H1 (cell line): ENCODE measurements at regions not wholly inside any gene's neighbourhood (a gene's known extent, or its start where the extent isn't known, plus 50 kb on each side); places are given as distances from the start of the nearest gene placed in this dataset.

ENCODE experiments used
- CTCF ChIA-PET: fragments of 300-600 bp; sonication (Branson Sonifier 250); formaldehyde crosslinking; loops from one replicate; lab custom pipeline; 2021; ENCODE audit not compliant: partially characterized antibody; lab: Charles Lee
- POLR2A ChIA-PET: fragments of 300-600 bp; sonication (Branson Sonifier 250); formaldehyde crosslinking; loops from one replicate; lab custom pipeline; 2021; ENCODE audit warnings: inconsistent platforms; ENCODE audit not compliant: partially characterized antibody; lab: Charles Lee
- DNase-seq, 2 experiments: peaks; one replicate each; pipeline versions ENCODE4 v3.0.0 to v3.0.0-alpha.2; 2010 to 2022; ENCODE audit warnings: low spot score in 2 of 2, low read depth in 1 of 2, mixed read lengths in 1 of 2
- FAIRE-seq: peaks from 2 replicates; lab custom pipeline; 2011; peaks lifted over from hg19 to GRCh38; lab: Jason Lieb, UNC
- H2AFZ ChIP-seq: 2 replicates; pipeline ENCODE4 v1.8.1; 2012; ENCODE audit warnings: low read length, inconsistent platforms
- H2AK5ac ChIP-seq: 2 replicates; pipeline ENCODE4 v1.6.1; 2013; ENCODE audit warnings: low read depth, low read length
- H2BK120ac ChIP-seq: replicated peaks from 2 replicates; pipeline ENCODE3; 2013; ENCODE audit warnings: low read depth, low read length, inconsistent platforms
- H2BK12ac ChIP-seq: 2 replicates; pipeline ENCODE4 v1.6.1; 2013; ENCODE audit warnings: low read depth, low read length
- H2BK15ac ChIP-seq: 2 replicates; pipeline ENCODE4 v1.6.1; 2013; ENCODE audit warnings: low read length
- H2BK20ac ChIP-seq: 2 replicates; pipeline ENCODE4 v1.6.1; 2013; ENCODE audit warnings: low read length
- H2BK5ac ChIP-seq: 2 replicates; pipeline ENCODE4 v1.6.1; 2013; ENCODE audit warnings: low read depth, low read length
- H3K14ac ChIP-seq: 2 replicates; pipeline ENCODE4 v1.6.1; 2013; ENCODE audit warnings: inconsistent platforms; ENCODE audit not compliant: insufficient read length
- H3K18ac ChIP-seq: 2 replicates; pipeline ENCODE4 v1.6.1; 2013; ENCODE audit warnings: low read length; ENCODE audit errors: extremely low read depth
- H3K23ac ChIP-seq: 2 replicates; pipeline ENCODE4 v1.6.1; 2013; ENCODE audit warnings: inconsistent platforms; ENCODE audit not compliant: insufficient read length
- H3K23me2 ChIP-seq: 2 replicates; pipeline ENCODE4 v1.6.1; 2013; ENCODE audit warnings: low read depth, low read length
- H3K27ac ChIP-seq: 2 replicates; pipeline ENCODE4 v1.6.1; 2011; ENCODE audit warnings: low read depth, low read length, inconsistent platforms
- H3K27me3 ChIP-seq, 4 experiments: replicated peaks in 1 of 4; 1 replicate in 1 of 4; 2 replicates in 3 of 4; pipeline versions ENCODE4 v1.6.1 to v1.8.1; 2011 to 2013; ENCODE audit warnings: low read length in 3 of 4, mild to moderate bottlenecking in 3 of 4, inconsistent platforms in 2 of 4, mixed read lengths in 2 of 4, moderate library complexity in 1 of 4; ENCODE audit not compliant: control insufficient read depth in 3 of 4, insufficient read depth in 3 of 4; ENCODE audit errors: extremely low read depth in 1 of 4
- H3K36me3 ChIP-seq, 4 experiments: 2 replicates each; pipeline versions ENCODE4 v1.6.1 to v1.8.1; 2011 to 2013; ENCODE audit warnings: mild to moderate bottlenecking in 4 of 4, low read length in 3 of 4, moderate library complexity in 2 of 4, control low read depth in 1 of 4, inconsistent platforms in 1 of 4; ENCODE audit not compliant: insufficient read depth in 4 of 4, control insufficient read depth in 2 of 4
- H3K4ac ChIP-seq: replicated peaks from 2 replicates; pipeline ENCODE3; 2013; ENCODE audit warnings: low read length, low read depth, mixed read lengths, inconsistent platforms; ENCODE audit not compliant: insufficient read length
- H3K4me1 ChIP-seq, 4 experiments: replicated peaks in 1 of 4; 1 replicate in 1 of 4; 2 replicates in 3 of 4; pipeline versions ENCODE4 v1.6.1 to v1.8.1; 2011 to 2013; ENCODE audit warnings: low read length in 3 of 4, inconsistent platforms in 2 of 4, mixed read lengths in 1 of 4; ENCODE audit not compliant: insufficient read depth in 4 of 4, control insufficient read depth in 3 of 4
- H3K4me2 ChIP-seq, 2 experiments: 2 replicates each; pipeline versions ENCODE4 v1.6.1 to v1.8.1; 2011 to 2013; ENCODE audit warnings: low read depth in 2 of 2, low read length in 2 of 2, control low read depth in 1 of 2, inconsistent platforms in 1 of 2, mild to moderate bottlenecking in 1 of 2; ENCODE audit not compliant: insufficient read depth in 1 of 2
- H3K4me3 ChIP-seq, 4 experiments: fragments of 200-600, 300-600 bp in 1 of 4; sonication (generic), shearing (Covaris generic), sonication (Bioruptor Twin) in 1 of 4; 2 replicates each; pipeline versions ENCODE4 v1.5.1 to v1.8.1; 2011 to 2016; ENCODE audit warnings: low read length in 4 of 4, low read depth in 3 of 4, control low read depth in 2 of 4, inconsistent platforms in 2 of 4, mild to moderate bottlenecking in 2 of 4, mixed read lengths in 1 of 4, moderate library complexity in 1 of 4; ENCODE audit not compliant: insufficient read depth in 2 of 4; ENCODE audit errors: extremely low read depth in 1 of 4
- H3K56ac ChIP-seq: replicated peaks from 2 replicates; pipeline ENCODE3; 2013; ENCODE audit warnings: low read depth, mild to moderate bottlenecking, mixed read lengths, low read length, inconsistent platforms; ENCODE audit not compliant: insufficient read length
- H3K79me1 ChIP-seq: 2 replicates; pipeline ENCODE4 v1.6.1; 2013; ENCODE audit warnings: low read depth, low read length, control low read depth
- H3K79me2 ChIP-seq, 2 experiments: 2 replicates each; pipeline versions ENCODE4 v1.6.1 to v1.8.1; 2012 to 2013; ENCODE audit warnings: low read length in 2 of 2, mild to moderate bottlenecking in 2 of 2, inconsistent platforms in 1 of 2; ENCODE audit not compliant: insufficient read depth in 2 of 2, control insufficient read depth in 1 of 2
- H3K9ac ChIP-seq, 4 experiments: replicated peaks in 1 of 4; 1 replicate in 1 of 4; 2 replicates in 3 of 4; pipeline versions ENCODE4 v1.6.1 to v1.8.1; 2011 to 2013; ENCODE audit warnings: low read depth in 3 of 4, low read length in 3 of 4, control low read depth in 2 of 4, mild to moderate bottlenecking in 2 of 4, moderate library complexity in 2 of 4, inconsistent platforms in 1 of 4; ENCODE audit errors: extremely low read depth in 1 of 4
- H3K9me3 ChIP-seq, 2 experiments: 2 replicates each; pipeline versions ENCODE4 v1.6.1 to v1.8.1; 2012 to 2013; ENCODE audit warnings: mild to moderate bottlenecking in 2 of 2, moderate library complexity in 2 of 2, control low read depth in 1 of 2, inconsistent platforms in 1 of 2, low read depth in 1 of 2, low read length in 1 of 2, mixed read lengths in 1 of 2; ENCODE audit not compliant: insufficient read depth in 2 of 2
- H4K20me1 ChIP-seq, 2 experiments: replicated peaks in 1 of 2; 2 replicates each; pipeline versions ENCODE3 to v1.8.1; 2011 to 2013; ENCODE audit warnings: inconsistent platforms in 2 of 2, low read length in 2 of 2, mild to moderate bottlenecking in 1 of 2; ENCODE audit not compliant: insufficient read depth in 2 of 2, control insufficient read depth in 1 of 2
- H4K5ac ChIP-seq: 2 replicates; pipeline ENCODE4 v1.6.1; 2013; ENCODE audit warnings: low read length, low read depth, mixed read lengths, inconsistent platforms; ENCODE audit not compliant: insufficient read length
- H4K8ac ChIP-seq: 2 replicates; pipeline ENCODE4 v1.8.0; 2013; ENCODE audit warnings: mild to moderate bottlenecking, moderate library complexity, low read length, inconsistent platforms; ENCODE audit not compliant: insufficient read depth; ENCODE audit errors: extremely low read depth
- H4K91ac ChIP-seq: replicated peaks from 2 replicates; pipeline ENCODE3; 2013; ENCODE audit warnings: low read length, mixed read lengths, inconsistent platforms; ENCODE audit not compliant: insufficient read length
- CHD2 ChIP-seq: IDR thresholded peaks from 2 replicates; pipeline ENCODE4 v1.6.1; 2012; ENCODE audit warnings: low read length, improper control_type of control experiment
- EGR1 ChIP-seq: IDR thresholded peaks from 2 replicates; pipeline ENCODE4 v1.6.1; 2011; ENCODE audit warnings: low read depth, low read length, borderline replicate concordance
- FOSL1 ChIP-seq: IDR thresholded peaks from 2 replicates; pipeline ENCODE4 v1.6.1; 2011; ENCODE audit warnings: mild to moderate bottlenecking, low read depth, low read length, moderate library complexity; ENCODE audit not compliant: insufficient read depth
- JUN ChIP-seq: IDR thresholded peaks from 2 replicates; pipeline ENCODE4 v1.6.1; 2011; ENCODE audit warnings: low read depth, mild to moderate bottlenecking, improper control_type of control experiment, low read length
- KDM5A ChIP-seq: fragments of 200-600 bp; IDR thresholded peaks from 2 replicates; pipeline ENCODE4 v1.7.1; 2012; ENCODE audit warnings: mild to moderate bottlenecking, low read length, inconsistent platforms, mixed read lengths
- PHF8 ChIP-seq: fragments of 200-600 bp; sonication (generic); conservative IDR thresholded peaks from 2 replicates; pipeline ENCODE4 v1.7.1; 2012; ENCODE audit warnings: low read depth, mild to moderate bottlenecking, inconsistent platforms, low read length, moderate library complexity
- POLR2AphosphoS5 ChIP-seq: IDR thresholded peaks from 2 replicates; pipeline ENCODE4 v1.6.1; 2011; ENCODE audit warnings: low read depth, low read length
- RBBP5 ChIP-seq: IDR thresholded peaks from 2 replicates; pipeline ENCODE4 v1.7.1; 2012; ENCODE audit warnings: low read depth, mild to moderate bottlenecking, inconsistent platforms, low read length, moderate library complexity, borderline replicate concordance
- SAP30 ChIP-seq: fragments of 300-600 bp; sonication (generic); IDR thresholded peaks from 2 replicates; pipeline ENCODE4 v1.7.1; 2012; ENCODE audit warnings: low read length, moderate library complexity, mild to moderate bottlenecking, inconsistent platforms; ENCODE audit not compliant: insufficient read depth, insufficient replicate concordance
- SIX5 ChIP-seq: IDR thresholded peaks from 2 replicates; pipeline ENCODE4 v1.6.1; 2011; ENCODE audit warnings: mild to moderate bottlenecking, low read depth, low read length
- SP1 ChIP-seq: IDR thresholded peaks from 2 replicates; pipeline ENCODE4 v1.6.1; 2011; ENCODE audit warnings: low read depth, low read length
- SP2 ChIP-seq: IDR thresholded peaks from 2 replicates; pipeline ENCODE4 v1.6.1; 2012; ENCODE audit warnings: mild to moderate bottlenecking, low read length, inconsistent platforms
- WGBS, 2 experiments: shearing (Covaris generic) in 1 of 2; methylation state at CpG; one replicate each; pipeline versions ENCODE4 v1.1.6 to v1.1.7; 2013 to 2015; ENCODE audit warnings: low lambda C conversion rate in 2 of 2, mixed read lengths in 2 of 2, inconsistent platforms in 1 of 2, low coverage in 1 of 2, missing lambda C conversion rate in 1 of 2; ENCODE audit not compliant: insufficient replicate concordance in 2 of 2, insufficient coverage in 1 of 2, insufficient read length in 1 of 2; ENCODE audit errors: extremely low coverage in 1 of 2, missing lambda C conversion rate in 1 of 2; 5-methylcytosine and 5-hydroxymethylcytosine counted together
- TF ChIP-seq, protein P1 (sequence below), 3 experiments: IDR thresholded peaks; 1 replicate in 2 of 3; 2 replicates in 1 of 3; pipeline versions ENCODE4 v1.5.1 to v1.6.1; 2011; ENCODE audit warnings: low read length in 3 of 3, mild to moderate bottlenecking in 3 of 3, inconsistent platforms in 2 of 3, low read depth in 1 of 3, moderate library complexity in 1 of 3; ENCODE audit not compliant: insufficient read depth in 1 of 3; ENCODE audit errors: control extremely low read depth in 1 of 3

- H2BK120ac ChIP-seq: no peak overlapping the region
- H4K5ac ChIP-seq: no peak overlapping the region
- no peak for DNase-seq
- H3K4me2 ChIP-seq: no peak overlapping the region
- H3K79me1 ChIP-seq: no peaks in the 10 kb centered on the region
- no peak overlapping the region for H2AK5ac ChIP-seq
- no peaks in the 10 kb centered on the region for H3K36me3 ChIP-seq
- POLR2A ChIA-PET: no interaction called here
- H3K9me3 ChIP-seq: no peaks in the 10 kb centered on the region
- WGBS, 2 experiments: 91% methylated on average over 9 of the region's 9 CpGs; no CpG with 5 or more reads in 1 of the 2 experiments
- no peak overlapping the region for H3K4ac ChIP-seq
- no peak for FAIRE-seq
- no peaks in the 10 kb centered on the region for H3K4me1 ChIP-seq
- no peaks in the 10 kb centered on the region for H3K27me3 ChIP-seq
- H2BK5ac ChIP-seq: no peak overlapping the region
- H3K18ac ChIP-seq: no peak overlapping the region
- no peak overlapping the region for H2BK20ac ChIP-seq
- no peak overlapping the region for H2BK12ac ChIP-seq
- CTCF ChIA-PET: interaction anchor here (0.6 to 1.2 kb wide), 3 partner anchors 8 to 28 kb away, joined by 3 to 4 read pairs (median 3); no protein-coding TSS in a partner anchor
- H4K8ac ChIP-seq: no peak overlapping the region; the same call in none of the 2 replicates
- H3K56ac ChIP-seq: no peak overlapping the region
- H3K23ac ChIP-seq: no peak overlapping the region
- H4K91ac ChIP-seq: no peak overlapping the region
- no peaks in the 10 kb centered on the region for H3K23me2 ChIP-seq
- no peak overlapping the region for H3K4me3 ChIP-seq
- H4K20me1 ChIP-seq: no peaks in the 10 kb centered on the region
- no peak overlapping the region for H2BK15ac ChIP-seq
- no peak overlapping the region for H3K14ac ChIP-seq
- H3K79me2 ChIP-seq: no peaks in the 10 kb centered on the region
- H2AFZ ChIP-seq: no peak overlapping the region
- H3K9ac ChIP-seq: no peak overlapping the region
- H3K27ac ChIP-seq: no peak overlapping the region
- TF ChIP-seq RBBP5 (no peak), FOSL1 (no peak), JUN (no peak), SIX5 (no peak), SAP30 (no peak), SP2 (no peak), EGR1 (no peak), POLR2AphosphoS5 (no peak), CHD2 (no peak), SP1 (no peak), PHF8 (no peak), KDM5A (no peak)
- TF ChIP-seq, protein P1, sequence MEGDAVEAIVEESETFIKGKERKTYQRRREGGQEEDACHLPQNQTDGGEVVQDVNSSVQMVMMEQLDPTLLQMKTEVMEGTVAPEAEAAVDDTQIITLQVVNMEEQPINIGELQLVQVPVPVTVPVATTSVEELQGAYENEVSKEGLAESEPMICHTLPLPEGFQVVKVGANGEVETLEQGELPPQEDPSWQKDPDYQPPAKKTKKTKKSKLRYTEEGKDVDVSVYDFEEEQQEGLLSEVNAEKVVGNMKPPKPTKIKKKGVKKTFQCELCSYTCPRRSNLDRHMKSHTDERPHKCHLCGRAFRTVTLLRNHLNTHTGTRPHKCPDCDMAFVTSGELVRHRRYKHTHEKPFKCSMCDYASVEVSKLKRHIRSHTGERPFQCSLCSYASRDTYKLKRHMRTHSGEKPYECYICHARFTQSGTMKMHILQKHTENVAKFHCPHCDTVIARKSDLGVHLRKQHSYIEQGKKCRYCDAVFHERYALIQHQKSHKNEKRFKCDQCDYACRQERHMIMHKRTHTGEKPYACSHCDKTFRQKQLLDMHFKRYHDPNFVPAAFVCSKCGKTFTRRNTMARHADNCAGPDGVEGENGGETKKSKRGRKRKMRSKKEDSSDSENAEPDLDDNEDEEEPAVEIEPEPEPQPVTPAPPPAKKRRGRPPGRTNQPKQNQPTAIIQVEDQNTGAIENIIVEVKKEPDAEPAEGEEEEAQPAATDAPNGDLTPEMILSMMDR (IDR thresholded peaks at IDR 0.05; ENCODE audit: control extremely low read depth in 1 of 3, insufficient read depth in 1 of 3, low read depth in 1 of 3, low read length in 3 of 3): no peak
These were observed 191.6 kb downstream of the VEGFC start for GRCh38 chr4:176601124-176601523.
